Hepatocyte (in vitro differentiated cells): ENCODE measurements at regions not wholly inside any gene's neighbourhood (a gene's known extent, or its start where the extent isn't known, plus 50 kb on each side); places are given as distances from the start of the nearest gene placed in this dataset.
"Not testable (repeated sequence)": the region's sequence is repeated elsewhere in the genome, so short reads cannot be mapped to it uniquely, and the experiment has no call there.

Source experiments
- EZH2phosphoT487 ChIP-seq: fragments of 200-600 bp; sonication (generic); IDR thresholded peaks from one replicate; pipeline ENCODE4 v1.6.1; 2018; ENCODE audit warnings: antibody characterized with exemption, mild to moderate bottlenecking, low read depth, moderate library complexity; ENCODE audit not compliant: unreplicated experiment, severe bottlenecking
- TF ChIP-seq, protein P1 (sequence below): fragments of 200-600 bp; sonication (generic); IDR thresholded peaks from 2 replicates; pipeline ENCODE4 v1.5.1; 2016; ENCODE audit warnings: antibody characterized with exemption, mild to moderate bottlenecking; ENCODE audit not compliant: poor library complexity

DNA sequence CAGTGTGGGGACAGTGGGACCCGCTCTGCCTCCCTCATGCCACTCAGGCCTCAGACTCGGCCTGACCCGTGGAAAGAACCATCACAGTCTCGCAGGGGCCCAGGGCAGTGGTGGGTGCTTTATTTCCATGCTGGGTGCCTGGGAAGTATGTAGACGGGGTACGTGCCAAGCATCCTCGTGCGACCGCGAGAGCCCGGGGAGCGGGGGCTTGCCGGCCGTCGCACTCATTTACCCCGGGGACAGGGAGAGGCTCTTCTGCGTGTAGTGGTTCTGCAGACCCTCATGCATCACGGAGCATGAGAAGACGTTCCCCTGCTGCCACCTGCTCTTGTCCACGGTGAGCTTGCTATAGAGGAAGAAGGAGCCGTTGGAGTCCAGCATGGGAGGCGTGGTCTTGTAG, 141.6 kb downstream of the TMEM121 start:
- TF ChIP-seq, protein P1, sequence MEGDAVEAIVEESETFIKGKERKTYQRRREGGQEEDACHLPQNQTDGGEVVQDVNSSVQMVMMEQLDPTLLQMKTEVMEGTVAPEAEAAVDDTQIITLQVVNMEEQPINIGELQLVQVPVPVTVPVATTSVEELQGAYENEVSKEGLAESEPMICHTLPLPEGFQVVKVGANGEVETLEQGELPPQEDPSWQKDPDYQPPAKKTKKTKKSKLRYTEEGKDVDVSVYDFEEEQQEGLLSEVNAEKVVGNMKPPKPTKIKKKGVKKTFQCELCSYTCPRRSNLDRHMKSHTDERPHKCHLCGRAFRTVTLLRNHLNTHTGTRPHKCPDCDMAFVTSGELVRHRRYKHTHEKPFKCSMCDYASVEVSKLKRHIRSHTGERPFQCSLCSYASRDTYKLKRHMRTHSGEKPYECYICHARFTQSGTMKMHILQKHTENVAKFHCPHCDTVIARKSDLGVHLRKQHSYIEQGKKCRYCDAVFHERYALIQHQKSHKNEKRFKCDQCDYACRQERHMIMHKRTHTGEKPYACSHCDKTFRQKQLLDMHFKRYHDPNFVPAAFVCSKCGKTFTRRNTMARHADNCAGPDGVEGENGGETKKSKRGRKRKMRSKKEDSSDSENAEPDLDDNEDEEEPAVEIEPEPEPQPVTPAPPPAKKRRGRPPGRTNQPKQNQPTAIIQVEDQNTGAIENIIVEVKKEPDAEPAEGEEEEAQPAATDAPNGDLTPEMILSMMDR, result not testable (repeated sequence)
- not testable (repeated sequence) for TF ChIP-seq EZH2phosphoT487
